IMR-90 (cell line): ENCODE measurements at regions not wholly inside any gene's neighbourhood (a gene's known extent, or its start where the extent isn't known, plus 50 kb on each side); places are given as distances from the start of the nearest gene placed in this dataset.

Source experiments
- TF ChIP-seq, protein P1 (sequence below): conservative IDR thresholded peaks from 2 replicates; pipeline ENCODE4 v1.5.1; 2012; ENCODE audit warnings: mild to moderate bottlenecking, low read depth, low read length, improper control_type of control experiment
- TF ChIP-seq, protein P2 (sequence below): fragments of 150-350 bp; IDR thresholded peaks from 2 replicates; pipeline ENCODE4 v1.6.1; 2017; ENCODE audit warnings: mild to moderate bottlenecking, antibody characterized with exemption, low read length, low read depth

DNA sequence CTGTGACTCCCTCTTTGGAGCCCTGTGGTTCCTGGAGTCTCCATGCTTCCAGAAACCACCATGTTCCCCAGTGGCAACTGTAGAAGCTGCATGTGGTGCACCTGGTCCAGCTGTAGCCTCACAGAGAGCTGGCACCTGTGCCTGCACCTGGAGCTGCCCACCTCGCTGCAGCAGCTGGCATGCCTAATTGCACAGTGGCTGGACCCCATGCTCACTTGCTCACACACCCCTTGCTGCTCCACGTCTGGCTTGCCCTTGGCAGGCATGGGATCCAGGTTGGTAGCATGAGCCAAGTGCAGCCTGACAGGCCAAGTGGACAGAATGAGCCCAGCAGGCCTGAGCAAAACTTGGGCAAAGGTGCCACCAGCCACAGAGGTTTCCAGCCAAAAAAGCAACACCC lies 680.1 kb downstream of the MATN1 start:
- TF ChIP-seq, protein P1, sequence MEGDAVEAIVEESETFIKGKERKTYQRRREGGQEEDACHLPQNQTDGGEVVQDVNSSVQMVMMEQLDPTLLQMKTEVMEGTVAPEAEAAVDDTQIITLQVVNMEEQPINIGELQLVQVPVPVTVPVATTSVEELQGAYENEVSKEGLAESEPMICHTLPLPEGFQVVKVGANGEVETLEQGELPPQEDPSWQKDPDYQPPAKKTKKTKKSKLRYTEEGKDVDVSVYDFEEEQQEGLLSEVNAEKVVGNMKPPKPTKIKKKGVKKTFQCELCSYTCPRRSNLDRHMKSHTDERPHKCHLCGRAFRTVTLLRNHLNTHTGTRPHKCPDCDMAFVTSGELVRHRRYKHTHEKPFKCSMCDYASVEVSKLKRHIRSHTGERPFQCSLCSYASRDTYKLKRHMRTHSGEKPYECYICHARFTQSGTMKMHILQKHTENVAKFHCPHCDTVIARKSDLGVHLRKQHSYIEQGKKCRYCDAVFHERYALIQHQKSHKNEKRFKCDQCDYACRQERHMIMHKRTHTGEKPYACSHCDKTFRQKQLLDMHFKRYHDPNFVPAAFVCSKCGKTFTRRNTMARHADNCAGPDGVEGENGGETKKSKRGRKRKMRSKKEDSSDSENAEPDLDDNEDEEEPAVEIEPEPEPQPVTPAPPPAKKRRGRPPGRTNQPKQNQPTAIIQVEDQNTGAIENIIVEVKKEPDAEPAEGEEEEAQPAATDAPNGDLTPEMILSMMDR = no peak
- TF ChIP-seq, protein P2, sequence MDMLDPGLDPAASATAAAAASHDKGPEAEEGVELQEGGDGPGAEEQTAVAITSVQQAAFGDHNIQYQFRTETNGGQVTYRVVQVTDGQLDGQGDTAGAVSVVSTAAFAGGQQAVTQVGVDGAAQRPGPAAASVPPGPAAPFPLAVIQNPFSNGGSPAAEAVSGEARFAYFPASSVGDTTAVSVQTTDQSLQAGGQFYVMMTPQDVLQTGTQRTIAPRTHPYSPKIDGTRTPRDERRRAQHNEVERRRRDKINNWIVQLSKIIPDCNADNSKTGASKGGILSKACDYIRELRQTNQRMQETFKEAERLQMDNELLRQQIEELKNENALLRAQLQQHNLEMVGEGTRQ = no peak
